WTC11 (cell line): ENCODE measurements at regions not wholly inside any gene's neighbourhood (a gene's known extent, or its start where the extent isn't known, plus 50 kb on each side); places are given as distances from the start of the nearest gene placed in this dataset.

ENCODE experiments used
- ATF2 ChIP-seq: sonication (generic); formaldehyde crosslinking; IDR thresholded peaks from 2 replicates; pipeline ENCODE4 v1.8.1; 2022; ENCODE audit warnings: low read depth, missing genetic modification reagents, borderline replicate concordance
- MXD4 ChIP-seq: fragments of 250-450 bp; sonication (Bioruptor Pico); IDR thresholded peaks from 2 replicates; pipeline ENCODE4 v1.8.0; 2021; ENCODE audit warnings: mild to moderate bottlenecking, moderate library complexity, borderline replicate concordance
- TF ChIP-seq, protein P1 (sequence below): fragments of 200-600 bp; IDR thresholded peaks from 2 replicates; pipeline ENCODE4 v1.8.0; 2022; ENCODE audit warnings: antibody characterized with exemption

DNA sequence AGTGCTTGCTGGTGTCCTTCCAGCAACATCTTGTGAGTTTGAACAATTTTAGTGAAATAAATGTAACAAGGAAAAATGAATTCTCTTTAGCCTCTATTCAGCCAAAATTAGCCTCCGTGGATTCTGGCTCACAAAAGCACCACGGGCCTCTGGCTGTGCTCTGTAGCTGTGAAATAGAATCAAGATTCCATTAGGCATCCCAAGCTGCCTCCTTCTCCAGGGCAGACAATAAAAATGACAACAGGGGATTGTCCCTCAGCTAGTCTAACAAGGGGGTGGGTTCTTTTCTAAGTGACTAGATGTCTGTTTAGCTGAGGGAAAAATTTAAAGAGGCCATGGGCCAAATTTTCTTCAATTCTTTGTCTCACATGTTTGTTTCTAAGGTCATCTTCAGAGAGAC lies 254.7 kb upstream of the FIGN start:
- TF ChIP-seq, protein P1, sequence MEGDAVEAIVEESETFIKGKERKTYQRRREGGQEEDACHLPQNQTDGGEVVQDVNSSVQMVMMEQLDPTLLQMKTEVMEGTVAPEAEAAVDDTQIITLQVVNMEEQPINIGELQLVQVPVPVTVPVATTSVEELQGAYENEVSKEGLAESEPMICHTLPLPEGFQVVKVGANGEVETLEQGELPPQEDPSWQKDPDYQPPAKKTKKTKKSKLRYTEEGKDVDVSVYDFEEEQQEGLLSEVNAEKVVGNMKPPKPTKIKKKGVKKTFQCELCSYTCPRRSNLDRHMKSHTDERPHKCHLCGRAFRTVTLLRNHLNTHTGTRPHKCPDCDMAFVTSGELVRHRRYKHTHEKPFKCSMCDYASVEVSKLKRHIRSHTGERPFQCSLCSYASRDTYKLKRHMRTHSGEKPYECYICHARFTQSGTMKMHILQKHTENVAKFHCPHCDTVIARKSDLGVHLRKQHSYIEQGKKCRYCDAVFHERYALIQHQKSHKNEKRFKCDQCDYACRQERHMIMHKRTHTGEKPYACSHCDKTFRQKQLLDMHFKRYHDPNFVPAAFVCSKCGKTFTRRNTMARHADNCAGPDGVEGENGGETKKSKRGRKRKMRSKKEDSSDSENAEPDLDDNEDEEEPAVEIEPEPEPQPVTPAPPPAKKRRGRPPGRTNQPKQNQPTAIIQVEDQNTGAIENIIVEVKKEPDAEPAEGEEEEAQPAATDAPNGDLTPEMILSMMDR, result no peak
- TF ChIP-seq MXD4 (CRISPR knock-in tag) (no peak), ATF2 (CRISPR knock-in tag) (no peak)
